ENCODE measurements at regions not wholly inside any gene's neighbourhood (a gene's known extent, or its start where the extent isn't known, plus 50 kb on each side); places are given as distances from the start of the nearest gene placed in this dataset.
"Not testable (repeated sequence)": the region's sequence is repeated elsewhere in the genome, so short reads cannot be mapped to it uniquely, and the experiment has no call there.

- not testable (repeated sequence) for DNase-seq (ENCODE audit: low spot score)
These were observed 110.8 kb upstream of the FOXD4L5 start for GRCh38 chr9:65395789-65396188.

- not testable (repeated sequence) for DNase-seq (ENCODE audit: low spot score)
These were observed 110.1 kb upstream of the FOXD4L5 start for GRCh38 chr9:65395121-65395520.

- DNase-seq (ENCODE audit: low spot score), result not testable (repeated sequence)
These were observed 108.3 kb upstream of the FOXD4L5 start for GRCh38 chr9:65393111-65393810.

GRCh38 chr9:65392611-65393010 lies 107.6 kb upstream of the FOXD4L5 start:
- not testable (repeated sequence) for DNase-seq (ENCODE audit: low spot score)

GRCh38 chr9:65389710-65390109 lies 104.7 kb upstream of the FOXD4L5 start:
- DNase-seq (ENCODE audit: low spot score), result not testable (repeated sequence)

GRCh38 chr9:65389216-65389615 lies 104.2 kb upstream of the FOXD4L5 start:
- not testable (repeated sequence) for DNase-seq (ENCODE audit: low spot score)

- peak; percentile 90 for DNase-seq (ENCODE audit: low spot score)
These were observed 101.7 kb upstream of the FOXD4L5 start for GRCh38 chr9:65386699-65387098.

GRCh38 chr9:65386191-65386590 lies 101.2 kb upstream of the FOXD4L5 start:
- DNase-seq (ENCODE audit: low spot score), result not testable (repeated sequence)

GRCh38 chr9:65385655-65386024 lies 100.6 kb upstream of the FOXD4L5 start:
- DNase-seq (ENCODE audit: low spot score), result not testable (repeated sequence)

- DNase-seq (ENCODE audit: low spot score), result not testable (repeated sequence)
These were observed 100.0 kb upstream of the FOXD4L5 start for GRCh38 chr9:65384759-65385654.

- DNase-seq (ENCODE audit: low spot score), result not testable (repeated sequence)
These were observed 99.1 kb upstream of the FOXD4L5 start for GRCh38 chr9:65384066-65384465.

- not testable (repeated sequence) for DNase-seq (ENCODE audit: low spot score)
These were observed 98.6 kb upstream of the FOXD4L5 start for GRCh38 chr9:65383646-65384045.

GRCh38 chr9:65382701-65383318 lies 97.8 kb upstream of the FOXD4L5 start:
- not testable (repeated sequence) for DNase-seq (ENCODE audit: low spot score)

All from umbilical cord (tissue), 1 donor.